ENCODE measurements at regions not wholly inside any gene's neighbourhood (a gene's known extent, or its start where the extent isn't known, plus 50 kb on each side); places are given as distances from the start of the nearest gene placed in this dataset.

- TF ChIP-seq, protein P1, sequence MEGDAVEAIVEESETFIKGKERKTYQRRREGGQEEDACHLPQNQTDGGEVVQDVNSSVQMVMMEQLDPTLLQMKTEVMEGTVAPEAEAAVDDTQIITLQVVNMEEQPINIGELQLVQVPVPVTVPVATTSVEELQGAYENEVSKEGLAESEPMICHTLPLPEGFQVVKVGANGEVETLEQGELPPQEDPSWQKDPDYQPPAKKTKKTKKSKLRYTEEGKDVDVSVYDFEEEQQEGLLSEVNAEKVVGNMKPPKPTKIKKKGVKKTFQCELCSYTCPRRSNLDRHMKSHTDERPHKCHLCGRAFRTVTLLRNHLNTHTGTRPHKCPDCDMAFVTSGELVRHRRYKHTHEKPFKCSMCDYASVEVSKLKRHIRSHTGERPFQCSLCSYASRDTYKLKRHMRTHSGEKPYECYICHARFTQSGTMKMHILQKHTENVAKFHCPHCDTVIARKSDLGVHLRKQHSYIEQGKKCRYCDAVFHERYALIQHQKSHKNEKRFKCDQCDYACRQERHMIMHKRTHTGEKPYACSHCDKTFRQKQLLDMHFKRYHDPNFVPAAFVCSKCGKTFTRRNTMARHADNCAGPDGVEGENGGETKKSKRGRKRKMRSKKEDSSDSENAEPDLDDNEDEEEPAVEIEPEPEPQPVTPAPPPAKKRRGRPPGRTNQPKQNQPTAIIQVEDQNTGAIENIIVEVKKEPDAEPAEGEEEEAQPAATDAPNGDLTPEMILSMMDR (IDR thresholded peaks at IDR 0.05; ENCODE audit: extremely low read depth, missing control alignments): no peak
These were observed 360.3 kb downstream of the FBXO15 start for GRCh38 chr18:73787316-73787715.

GRCh38 chr18:73785300-73785699 is 362.3 kb downstream of the FBXO15 start:
- DNase-seq (ENCODE audit: low spot score): no peak
- TF ChIP-seq, protein P1 (IDR thresholded peaks at IDR 0.05; ENCODE audit: extremely low read depth, missing control alignments): no peak

More at GRCh38 chr18:73787316-73787715, 360.3 kb downstream of the FBXO15 start:
- DNase-seq (ENCODE audit: low spot score): no peak

- TF ChIP-seq, protein P1 (IDR thresholded peaks at IDR 0.05; ENCODE audit: extremely low read depth, missing control alignments): no peak
- no peak for DNase-seq (ENCODE audit: low spot score)
These were observed 362.8 kb downstream of the FBXO15 start for GRCh38 chr18:73784853-73785252.

DNA sequence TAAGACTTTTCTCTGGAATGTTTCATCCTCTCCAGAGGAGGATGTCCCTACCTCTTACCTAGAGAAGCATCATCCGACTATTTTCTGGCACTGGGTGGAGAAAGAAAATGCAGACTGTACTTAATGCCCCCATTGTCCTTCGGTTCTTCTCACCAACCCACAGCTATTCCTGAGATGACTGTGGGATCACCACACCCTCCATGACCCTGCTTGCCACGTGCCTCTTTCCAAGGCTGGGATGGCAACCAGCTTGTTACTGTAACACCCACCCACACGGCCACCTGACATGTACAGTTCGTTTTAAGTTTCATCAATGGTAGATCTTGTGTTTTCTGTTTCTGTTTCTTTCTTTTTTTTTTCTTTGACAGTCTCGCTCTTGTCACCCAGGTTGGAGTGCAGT is 365.2 kb downstream of the FBXO15 start:
- no peak for DNase-seq (ENCODE audit: low spot score)

GRCh38 chr18:73780218-73780617 is 367.4 kb downstream of the FBXO15 start:
- TF ChIP-seq, protein P1 (IDR thresholded peaks at IDR 0.05; ENCODE audit: extremely low read depth, missing control alignments): no peak
- no peak for DNase-seq (ENCODE audit: low spot score)

More for the DNA sequence above, 365.2 kb downstream of the FBXO15 start:
- TF ChIP-seq, protein P1 (IDR thresholded peaks at IDR 0.05; ENCODE audit: extremely low read depth, missing control alignments): no peak

DNA sequence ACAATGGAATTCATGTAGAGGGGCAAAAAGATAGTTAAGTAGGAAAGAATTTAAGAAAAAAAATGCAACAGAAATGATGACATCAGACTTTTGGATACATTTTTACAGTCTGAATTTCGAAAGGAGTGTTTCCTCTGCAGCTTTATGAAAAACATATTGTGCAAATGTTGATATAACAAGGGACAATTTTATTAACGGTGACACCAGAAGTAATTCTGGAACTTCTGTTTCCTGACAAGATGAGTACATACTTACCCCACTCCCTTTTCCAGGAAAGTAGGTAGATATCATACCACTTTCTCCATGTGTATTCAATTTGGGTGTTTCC is 369.6 kb downstream of the FBXO15 start:
- TF ChIP-seq, protein P1 (IDR thresholded peaks at IDR 0.05; ENCODE audit: extremely low read depth, missing control alignments): no peak
- no peak for DNase-seq (ENCODE audit: low spot score)

DNA sequence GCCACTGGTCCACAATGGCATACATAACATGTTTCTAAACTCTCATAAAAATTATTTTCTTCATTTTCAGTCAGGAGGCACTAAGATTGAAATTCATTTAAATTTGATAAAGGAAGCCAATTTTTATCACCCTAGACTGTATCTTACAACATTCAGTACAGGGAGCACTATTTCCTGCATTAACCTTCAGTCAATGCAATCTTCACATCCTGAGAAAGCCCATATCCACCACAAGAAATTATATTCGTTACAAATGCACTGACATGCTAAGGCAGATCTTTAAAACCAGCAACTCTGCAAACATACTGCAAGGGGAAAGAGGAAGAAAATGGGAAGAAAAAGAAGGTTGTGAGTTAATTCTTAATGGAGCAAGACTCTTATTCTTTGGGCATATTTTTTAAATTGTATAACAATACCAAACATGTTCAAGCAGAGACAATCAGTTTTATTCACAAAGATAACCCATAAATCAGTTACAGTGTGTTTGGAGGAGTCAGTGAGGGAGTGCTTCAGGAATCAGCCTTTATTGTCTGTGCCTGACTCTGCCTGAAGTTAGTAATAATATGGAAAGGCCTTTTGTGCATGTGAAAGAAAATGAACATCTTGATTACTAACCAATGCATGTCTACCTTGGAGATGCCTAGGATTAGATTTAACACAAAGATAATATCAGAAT is 370.1 kb downstream of the FBXO15 start:
- TF ChIP-seq, protein P1 (IDR thresholded peaks at IDR 0.05; ENCODE audit: extremely low read depth, missing control alignments): no peak
- DNase-seq (ENCODE audit: low spot score): no peak
